D721Med (cell line): ENCODE measurements at regions not wholly inside any gene's neighbourhood (a gene's known extent, or its start where the extent isn't known, plus 50 kb on each side); places are given as distances from the start of the nearest gene placed in this dataset.

Source experiments
- DNase-seq: peaks from one replicate; pipeline ENCODE4 v3.0.0; 2011; ENCODE audit warnings: low spot score; ENCODE audit not compliant: insufficient read length
- FAIRE-seq: peaks from 2 replicates; lab custom pipeline; 2011; peaks lifted over from hg19 to GRCh38; lab: Jason Lieb, UNC
- TF ChIP-seq, protein P1 (sequence below): IDR thresholded peaks from 2 replicates; pipeline ENCODE4 v1.5.1; 2012; ENCODE audit warnings: mild to moderate bottlenecking, control low read depth; ENCODE audit not compliant: insufficient read depth; ENCODE audit errors: missing control alignments

DNA sequence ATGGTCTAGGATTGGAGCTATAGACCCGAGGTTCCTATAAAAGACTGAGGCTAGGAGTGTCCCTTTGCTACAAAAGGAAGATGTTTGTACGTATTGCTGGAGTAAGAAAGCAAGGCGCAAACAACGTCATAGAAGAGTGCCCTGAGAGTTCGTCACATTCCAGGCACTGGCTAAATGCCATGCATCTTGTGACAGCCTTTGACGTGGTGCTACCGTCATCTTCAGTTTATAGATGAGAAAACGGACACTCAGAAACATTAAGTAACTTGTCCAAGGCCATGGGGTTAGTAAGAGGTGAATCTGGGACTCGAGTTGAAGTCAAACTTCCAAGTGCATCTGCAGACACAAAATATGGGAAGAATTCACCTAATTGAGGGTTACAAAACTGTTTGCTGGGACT is 104.2 kb upstream of the SLC45A1 start:
- TF ChIP-seq, protein P1, sequence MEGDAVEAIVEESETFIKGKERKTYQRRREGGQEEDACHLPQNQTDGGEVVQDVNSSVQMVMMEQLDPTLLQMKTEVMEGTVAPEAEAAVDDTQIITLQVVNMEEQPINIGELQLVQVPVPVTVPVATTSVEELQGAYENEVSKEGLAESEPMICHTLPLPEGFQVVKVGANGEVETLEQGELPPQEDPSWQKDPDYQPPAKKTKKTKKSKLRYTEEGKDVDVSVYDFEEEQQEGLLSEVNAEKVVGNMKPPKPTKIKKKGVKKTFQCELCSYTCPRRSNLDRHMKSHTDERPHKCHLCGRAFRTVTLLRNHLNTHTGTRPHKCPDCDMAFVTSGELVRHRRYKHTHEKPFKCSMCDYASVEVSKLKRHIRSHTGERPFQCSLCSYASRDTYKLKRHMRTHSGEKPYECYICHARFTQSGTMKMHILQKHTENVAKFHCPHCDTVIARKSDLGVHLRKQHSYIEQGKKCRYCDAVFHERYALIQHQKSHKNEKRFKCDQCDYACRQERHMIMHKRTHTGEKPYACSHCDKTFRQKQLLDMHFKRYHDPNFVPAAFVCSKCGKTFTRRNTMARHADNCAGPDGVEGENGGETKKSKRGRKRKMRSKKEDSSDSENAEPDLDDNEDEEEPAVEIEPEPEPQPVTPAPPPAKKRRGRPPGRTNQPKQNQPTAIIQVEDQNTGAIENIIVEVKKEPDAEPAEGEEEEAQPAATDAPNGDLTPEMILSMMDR: no peak

DNA sequence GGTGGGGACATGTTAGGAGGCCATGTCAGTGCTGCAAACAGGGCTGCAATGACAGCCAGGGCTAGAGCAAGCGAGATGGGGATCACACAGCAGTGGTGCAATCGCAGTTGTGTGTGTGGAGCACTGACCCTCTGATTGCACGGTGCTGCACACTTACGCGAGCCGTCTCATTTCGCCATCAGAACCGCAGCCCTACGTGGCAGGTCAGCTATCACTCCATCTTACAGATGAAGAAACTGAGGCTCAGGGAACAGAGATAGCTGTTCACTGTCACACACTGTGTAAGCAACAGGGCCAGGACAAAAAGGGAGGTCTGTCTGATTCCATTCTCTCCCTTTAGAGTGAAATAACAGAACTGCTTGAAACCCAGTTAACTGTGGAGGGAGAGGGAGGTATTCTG is 104.8 kb upstream of the SLC45A1 start:
- TF ChIP-seq, protein P1: no peak
- DNase-seq (no peak), FAIRE-seq (no peak)

More for the DNA sequence above, 104.2 kb upstream of the SLC45A1 start:
- FAIRE-seq (no peak), DNase-seq (no peak)

DNA sequence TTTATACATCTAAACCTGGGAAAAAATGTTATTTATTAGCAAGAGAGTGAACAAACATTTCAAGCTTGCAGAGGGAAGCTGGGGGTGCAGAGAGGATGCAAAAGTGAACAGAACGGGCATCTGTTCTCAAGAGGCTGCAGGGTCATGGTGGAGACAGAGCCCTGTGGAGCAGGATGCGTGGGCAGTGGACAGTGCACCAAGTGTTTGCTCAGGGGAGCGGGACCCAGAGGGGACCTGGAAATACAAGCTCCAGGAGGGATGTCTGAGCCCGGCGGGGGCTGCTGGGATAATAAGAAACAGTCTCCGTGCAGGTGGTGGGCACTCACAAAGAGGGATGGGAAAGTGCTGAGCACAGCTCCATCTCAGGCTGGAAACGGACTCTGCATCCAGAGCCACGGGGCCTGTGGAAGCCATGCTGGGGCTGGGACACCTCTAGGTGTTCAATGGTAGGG is 105.3 kb upstream of the SLC45A1 start:
- no peak for DNase-seq
- FAIRE-seq: no peak
- TF ChIP-seq, protein P1: no peak

DNA sequence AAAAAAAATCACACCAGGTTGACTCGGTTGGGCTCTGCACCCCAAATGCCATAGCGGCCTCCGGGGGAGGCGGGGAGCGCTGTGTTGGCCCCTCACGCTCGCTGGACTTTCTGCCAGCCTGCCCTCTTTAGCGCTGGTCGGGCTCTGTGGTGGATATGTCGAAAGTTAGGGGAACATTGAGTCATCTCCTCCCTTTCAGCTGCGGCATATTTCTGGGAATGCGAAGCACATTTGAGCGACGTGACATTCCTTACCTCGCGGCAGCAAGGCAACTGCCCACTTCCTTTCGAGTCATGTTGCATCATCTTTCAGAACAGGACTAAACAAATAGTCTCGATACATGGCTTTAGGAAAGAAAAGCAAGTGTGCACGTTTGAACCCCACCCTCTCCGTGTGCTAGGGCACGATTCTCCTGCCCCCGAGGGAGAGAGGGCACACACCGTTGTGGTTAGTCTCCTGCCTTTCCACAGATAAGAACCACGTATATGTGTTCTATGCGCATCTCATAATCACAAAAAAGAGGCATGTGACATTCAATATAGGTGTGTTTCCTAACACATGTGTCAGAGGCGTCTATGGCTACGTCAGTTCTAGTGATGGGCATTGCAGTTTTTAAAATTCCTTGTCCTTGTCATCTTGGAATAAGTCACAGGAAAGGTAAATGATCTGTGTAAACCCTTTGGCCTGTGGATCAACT is 105.9 kb upstream of the SLC45A1 start:
- DNase-seq (no peak), FAIRE-seq (no peak)
- TF ChIP-seq, protein P1: no peak

DNA sequence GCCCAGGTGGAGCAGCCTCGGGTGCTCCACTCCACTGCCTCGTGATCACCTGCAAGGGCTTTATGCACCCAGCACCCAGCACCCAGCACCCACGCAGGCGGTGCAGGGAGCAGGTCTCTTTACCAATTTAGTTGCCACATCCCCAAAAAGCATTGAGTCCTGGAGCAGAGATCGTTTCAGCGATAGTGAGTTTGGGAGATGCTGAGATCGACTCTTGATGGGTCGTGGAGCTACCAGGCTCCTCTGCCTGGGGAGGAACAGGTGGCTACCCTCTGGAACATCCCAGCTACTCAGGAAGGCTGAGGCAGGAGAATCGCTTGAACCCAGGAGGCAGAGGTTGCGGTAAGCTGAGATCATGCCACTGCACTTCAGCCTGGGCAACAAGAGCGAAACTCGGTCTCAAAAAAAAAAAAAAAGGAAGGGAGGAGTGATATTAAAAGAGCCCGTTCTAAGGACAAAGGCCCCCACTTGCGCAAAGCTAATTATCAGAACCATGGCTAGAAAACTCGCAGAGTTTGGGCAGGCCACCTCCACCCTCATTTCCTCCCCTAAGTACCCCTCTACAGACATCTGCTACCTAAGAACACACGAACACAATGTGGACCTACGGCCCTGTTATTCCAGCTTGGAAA is 106.5 kb upstream of the SLC45A1 start:
- FAIRE-seq: no peak
- no peak for DNase-seq
- TF ChIP-seq, protein P1: no peak

DNA sequence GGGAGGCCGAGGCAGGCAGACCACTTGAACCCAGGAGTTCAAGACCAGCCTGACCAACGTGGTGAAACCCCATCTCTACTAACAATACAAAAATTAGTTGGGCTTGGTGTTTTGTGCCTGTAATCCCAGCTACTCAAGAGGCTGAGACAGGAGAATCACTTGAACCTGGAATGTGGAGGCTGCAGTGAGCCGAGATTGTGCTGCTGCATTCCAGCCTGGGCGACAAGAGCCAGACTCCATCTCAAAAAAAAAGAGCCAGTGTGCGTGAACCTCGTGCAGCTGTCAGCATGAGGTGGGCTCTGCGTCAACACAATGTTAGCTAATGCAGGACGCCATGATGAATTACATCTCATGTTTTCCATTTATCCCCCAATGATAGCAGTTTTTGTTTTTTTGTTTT is 110.7 kb upstream of the SLC45A1 start:
- TF ChIP-seq, protein P1: no peak
- no peak for FAIRE-seq

DNA sequence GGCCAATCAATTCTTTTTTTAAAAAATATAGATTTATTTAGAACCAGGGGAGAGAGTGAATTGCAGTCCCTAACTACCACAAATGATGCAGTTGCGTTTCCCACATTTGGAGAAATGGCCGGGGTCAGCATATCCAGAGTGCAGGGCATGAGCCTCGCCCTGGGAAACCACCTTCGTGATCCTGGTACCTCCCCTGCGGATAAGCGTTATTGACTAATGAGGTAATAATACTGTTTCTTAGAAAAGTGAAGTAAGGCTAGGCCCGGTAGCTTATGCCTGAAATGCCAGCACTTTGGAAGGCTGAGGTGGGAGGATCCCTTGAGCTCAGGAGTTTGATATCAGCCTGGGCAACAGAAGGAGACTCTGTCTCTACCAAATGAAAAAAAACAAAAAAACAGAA is 111.5 kb upstream of the SLC45A1 start:
- TF ChIP-seq, protein P1: no peak
- no peak for DNase-seq
- no peak for FAIRE-seq

More for the DNA sequence above, 110.7 kb upstream of the SLC45A1 start:
- DNase-seq: no peak
